Body of pancreas (tissue), 4 donors: ENCODE measurements at regions not wholly inside any gene's neighbourhood (a gene's known extent, or its start where the extent isn't known, plus 50 kb on each side); places are given as distances from the start of the nearest gene placed in this dataset.

Source experiments
- ATAC-seq: fragments of 150-250 bp; one replicate; pipeline ENCODE4 v1.9.1; 2016
- DNase-seq, 4 donors: peaks; one replicate each; pipeline ENCODE4 v3.0.0-alpha.2; 2019
- H3K27ac ChIP-seq, 4 donors: fragments of 200-600 bp; sonication (generic); 1 replicate in 3 of 4; 2 replicates in 1 of 4; pipeline versions ENCODE4 v1.5.1 to v1.6.1; 2016 to 2019; ENCODE audit warnings: mild to moderate bottlenecking in 1 of 4, mixed read lengths in 1 of 4, moderate library complexity in 1 of 4
- H3K27me3 ChIP-seq, 2 donors: fragments of 200-600 bp; sonication (generic); one replicate each; pipeline ENCODE4 v1.6.0; 2016; ENCODE audit warnings: mild to moderate bottlenecking in 1 of 2
- H3K36me3 ChIP-seq, 2 donors: fragments of 200-600 bp; sonication (generic); replicated peaks in 1 of 2; 2 replicates each; pipeline ENCODE4 v1.5.1; 2016; ENCODE audit warnings: low read depth in 2 of 2; ENCODE audit not compliant: insufficient read depth in 1 of 2
- H3K4me1 ChIP-seq: fragments of 200-600 bp; sonication (generic); one replicate; pipeline ENCODE4 v1.6.0; 2016
- H3K4me3 ChIP-seq, 2 donors: fragments of 200-600 bp; sonication (generic); 1 replicate in 1 of 2; 2 replicates in 1 of 2; pipeline ENCODE4 v1.5.1; 2016 to 2019
- H3K9me3 ChIP-seq, 3 donors: fragments of 200-600 bp; sonication (generic); 1 replicate in 2 of 3; 2 replicates in 1 of 3; pipeline ENCODE4 v1.5.1; 2016
- CTCF ChIP-seq, 7 experiments: fragments of 450-650 bp in 4 of 7; fragments of 200-600 bp in 3 of 7; sonication (generic) in 3 of 7; IDR thresholded peaks; one replicate each; pipeline ENCODE4 v1.5.1; 2016 to 2019; ENCODE audit warnings: antibody characterized with exemption in 7 of 7
- POLR2A ChIP-seq, 3 donors: fragments of 450-650 bp; IDR thresholded peaks; one replicate each; pipeline ENCODE4 v1.6.1; 2016; ENCODE audit warnings: antibody characterized with exemption in 3 of 3, mild to moderate bottlenecking in 2 of 3
- WGBS, 2 donors: methylation state at CpG; one replicate each; pipeline ENCODE4 v1.1.5; 2017; 5-methylcytosine and 5-hydroxymethylcytosine counted together
- intact Hi-C: fragments of 100-400 bp; cut with DNase I; formaldehyde crosslinking; loops from one replicate; pipeline ENCODE4 v1.15.1; 2023

DNA sequence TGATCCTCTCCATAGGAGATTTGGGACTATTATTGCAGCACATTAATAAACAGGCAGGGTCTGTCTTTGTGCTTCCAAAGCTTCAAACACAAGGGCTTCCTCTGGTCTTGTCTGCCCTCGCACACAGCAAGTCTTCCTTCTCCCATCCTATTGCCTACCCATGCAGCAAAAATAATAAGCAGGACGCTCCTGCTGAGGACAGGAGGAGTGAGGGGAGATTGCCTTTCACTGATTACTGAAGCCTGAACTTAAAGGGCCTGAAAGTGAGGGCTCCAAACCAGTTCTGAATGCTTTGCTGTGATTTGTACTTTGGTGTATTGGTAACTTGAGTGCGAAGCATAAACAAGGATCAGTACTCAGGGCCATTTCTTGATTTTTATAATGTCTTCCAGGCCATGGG lies 197.6 kb upstream of the XYLT1 start:
- H3K4me3 ChIP-seq, result no peak overlapping the region
- H3K27ac ChIP-seq, result no peak overlapping the region
- no peak for ATAC-seq
- WGBS, 2 donors, result 51 to 68% methylated on average over 3 of the region's 3 CpGs
- H3K36me3 ChIP-seq, result no peaks in the 10 kb centered on the region
- TF ChIP-seq CTCF (IDR thresholded peaks at IDR 0.05), result no peak
- intact Hi-C loops, result no loop called here
- H3K27me3 ChIP-seq, result no peaks in the 10 kb centered on the region
- no peaks in the 10 kb centered on the region for H3K4me1 ChIP-seq
- no peaks in the 10 kb centered on the region for H3K9me3 ChIP-seq
- no peak for DNase-seq

DNA sequence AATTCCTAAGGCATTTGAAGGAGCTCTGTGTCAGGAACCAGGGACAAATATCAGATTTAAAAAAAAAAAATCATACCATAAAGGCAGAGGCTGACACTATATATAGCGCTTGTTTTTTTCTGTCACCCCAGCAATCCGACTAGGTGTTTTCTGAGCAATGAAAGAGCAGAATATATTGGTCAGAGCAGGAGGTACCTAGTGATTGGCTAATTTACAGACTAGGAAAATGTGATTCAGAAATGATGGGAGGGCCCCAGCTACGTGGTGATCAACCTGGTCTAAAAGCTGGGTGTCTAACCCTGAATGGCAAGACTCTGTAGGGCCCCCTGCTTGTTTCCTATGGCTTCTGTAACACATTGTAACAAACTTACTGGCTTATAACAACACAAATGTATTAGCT lies 195.5 kb upstream of the XYLT1 start:
- no peak for TF ChIP-seq POLR2A (IDR thresholded peaks at IDR 0.05)
- no peak for TF ChIP-seq CTCF (IDR thresholded peaks at IDR 0.05)
- intact Hi-C loops, result no loop called here
- Histone ChIP-seq H3K36me3 (no peaks in the 10 kb centered on the region), H3K9me3 (no peaks in the 10 kb centered on the region), H3K4me3 (no peak overlapping the region), H3K27me3 (no peaks in the 10 kb centered on the region), H3K4me1 (no peaks in the 10 kb centered on the region), H3K27ac (no peak overlapping the region)
- 39 to 77% methylated on average over 3 of the region's 3 CpGs for WGBS, 2 donors
- no peak for DNase-seq
- no peak for ATAC-seq

GRCh38 chr16:17658881-17659280 lies 188.1 kb upstream of the XYLT1 start:
- no peaks in the 10 kb centered on the region for H3K27me3 ChIP-seq
- ATAC-seq (no peak), DNase-seq (no peak)
- TF ChIP-seq POLR2A (IDR thresholded peaks at IDR 0.05) (no peak), CTCF (IDR thresholded peaks at IDR 0.05) (no peak)
- H3K9me3 ChIP-seq, result no peaks in the 10 kb centered on the region
- H3K4me1 ChIP-seq, result no peaks in the 10 kb centered on the region
- H3K4me3 ChIP-seq, result no peak overlapping the region
- no peak overlapping the region for H3K27ac ChIP-seq
- 42 to 46% methylated on average over 3 of the region's 3 CpGs for WGBS, 2 donors
- no peaks in the 10 kb centered on the region for H3K36me3 ChIP-seq
- intact Hi-C loops, result no loop called here

DNA sequence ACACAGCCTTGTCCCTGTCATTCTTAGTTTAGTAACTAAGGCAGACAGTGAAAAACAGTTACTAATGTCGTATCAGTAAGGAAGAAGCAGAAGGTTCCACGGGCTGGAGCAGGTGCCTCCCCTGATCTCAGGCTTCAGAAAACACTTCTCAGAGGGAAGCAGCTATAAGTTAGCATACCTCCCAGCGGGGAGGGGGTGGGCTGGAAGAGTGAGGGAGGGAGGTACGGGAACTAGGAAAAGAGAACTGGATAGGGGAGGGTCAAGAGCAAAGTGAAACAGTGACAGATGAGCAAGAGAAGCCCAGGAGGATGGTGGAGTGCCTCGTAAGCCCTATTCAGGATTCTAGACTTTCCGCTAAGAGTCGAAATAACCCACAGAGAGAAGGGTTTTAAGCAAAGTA lies 186.3 kb upstream of the XYLT1 start:
- intact Hi-C loops, result no loop called here
- Histone ChIP-seq H3K9me3 (no peaks in the 10 kb centered on the region), H3K4me1 (no peaks in the 10 kb centered on the region), H3K27ac (no peak overlapping the region), H3K36me3 (no peaks in the 10 kb centered on the region), H3K4me3 (no peak overlapping the region), H3K27me3 (no peaks in the 10 kb centered on the region)
- DNase-seq, result no peak
- no peak for ATAC-seq
- TF ChIP-seq POLR2A (IDR thresholded peaks at IDR 0.05) (no peak), CTCF (IDR thresholded peaks at IDR 0.05) (no peak)
- WGBS, 2 donors, result 28 to 32% methylated on average over 7 of the region's 7 CpGs

DNA sequence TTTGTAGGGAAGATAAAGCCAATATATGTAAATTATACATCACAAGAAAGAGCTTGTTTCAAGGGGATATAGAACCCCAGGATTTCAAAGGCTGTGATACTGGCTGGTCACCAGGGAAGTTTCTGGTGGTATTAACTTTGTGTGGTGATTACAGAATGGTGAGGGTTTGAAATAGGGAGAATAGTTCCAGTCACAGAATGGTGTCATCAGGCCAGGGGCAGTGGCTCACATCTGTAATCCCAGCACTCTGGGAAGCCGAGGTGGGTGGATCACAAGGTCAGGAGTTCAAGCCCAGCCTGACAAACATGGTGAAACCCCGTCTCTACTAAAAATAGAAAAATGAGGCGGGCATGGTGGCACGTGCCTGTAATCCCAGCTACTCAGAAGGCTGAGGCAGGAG lies 183.8 kb upstream of the XYLT1 start:
- TF ChIP-seq POLR2A (IDR thresholded peaks at IDR 0.05) (no peak), CTCF (IDR thresholded peaks at IDR 0.05) (no peak)
- peaks cover 0 to 6% of the 10 kb centered on the region in 2 donors for H3K27me3 ChIP-seq
- WGBS, 2 donors, result 26 to 32% methylated on average over 4 of the region's 4 CpGs
- no peaks in the 10 kb centered on the region for H3K9me3 ChIP-seq
- no peaks in the 10 kb centered on the region for H3K4me1 ChIP-seq
- no peaks in the 10 kb centered on the region for H3K36me3 ChIP-seq
- DNase-seq, result no peak
- ATAC-seq, result no peak
- no peak overlapping the region for H3K27ac ChIP-seq
- no peak overlapping the region for H3K4me3 ChIP-seq
- intact Hi-C loops, result no loop called here
